Heart left ventricle (tissue), 16 donors: ENCODE measurements at regions not wholly inside any gene's neighbourhood (a gene's known extent, or its start where the extent isn't known, plus 50 kb on each side); places are given as distances from the start of the nearest gene placed in this dataset.

ENCODE experiments used
- ATAC-seq, 4 donors: fragments of 200-7000 bp; cut with Tn5 transposase; one replicate each; pipeline ENCODE4 v1.9.1; 2020 to 2022; ENCODE audit warnings: moderate library complexity in 4 of 4, mild to moderate bottlenecking in 3 of 4, moderate number of reproducible peaks in 1 of 4
- DNase-seq, 5 donors: peaks; one replicate each; pipeline ENCODE4 v3.0.0-alpha.2; 2020
- H3K27ac ChIP-seq, 12 donors: fragments of 200-600 bp; sonication (generic) in 4 of 12; one replicate each; pipeline versions ENCODE4 v1.5.0 to v1.8.0; 2016 to 2022; ENCODE audit warnings: mild to moderate bottlenecking in 2 of 12
- H3K27me3 ChIP-seq, 9 donors: fragments of 200-600 bp; sonication (generic) in 2 of 9; one replicate each; pipeline versions ENCODE4 v1.5.1 to v1.8.0; 2016 to 2022; ENCODE audit warnings: mild to moderate bottlenecking in 3 of 9
- H3K36me3 ChIP-seq, 9 donors: fragments of 200-600 bp; sonication (generic) in 2 of 9; one replicate each; pipeline versions ENCODE4 v1.5.0 to v1.8.0; 2018 to 2022; ENCODE audit warnings: mild to moderate bottlenecking in 2 of 9
- H3K4me1 ChIP-seq, 12 donors: fragments of 200-600 bp; sonication (generic) in 4 of 12; one replicate each; pipeline versions ENCODE4 v1.5.0 to v1.8.0; 2016 to 2022; ENCODE audit warnings: mild to moderate bottlenecking in 3 of 12
- H3K4me3 ChIP-seq, 12 donors: fragments of 200-600 bp; sonication (generic) in 4 of 12; one replicate each; pipeline versions ENCODE4 v1.5.0 to v1.8.0; 2017 to 2022; ENCODE audit warnings: mild to moderate bottlenecking in 9 of 12, moderate library complexity in 4 of 12
- H3K9me3 ChIP-seq, 12 donors: fragments of 200-600 bp; sonication (generic) in 4 of 12; one replicate each; pipeline versions ENCODE4 v1.5.0 to v1.8.0; 2016 to 2022; ENCODE audit warnings: mild to moderate bottlenecking in 1 of 12
- POLR2A ChIP-seq, 2 donors: fragments of 450-650 bp; IDR thresholded peaks; one replicate each; pipeline ENCODE4 v1.6.1; 2017; ENCODE audit warnings: antibody characterized with exemption in 2 of 2, mild to moderate bottlenecking in 2 of 2, moderate library complexity in 2 of 2
- WGBS, 4 donors: extraction: QIAGEN DNeasy Blood & Tissue Kit in 2 of 4; methylation state at CpG; one replicate each; pipeline versions ENCODE4 v1.1.5 to v1.1.7; 2013 to 2018; 5-methylcytosine and 5-hydroxymethylcytosine counted together
- intact Hi-C, 10 donors: fragments of 100-400 bp; cut with DNase I; formaldehyde crosslinking; loops; one replicate each; pipeline versions ENCODE4 v1.11.1 to v1.14.2; 2022
- TF ChIP-seq, protein P1 (sequence below), 12 donors: fragments of 200-600 bp; sonication (generic) in 4 of 12; IDR thresholded peaks; one replicate each; pipeline versions ENCODE4 v1.5.0 to v1.8.0; 2018 to 2022; ENCODE audit warnings: antibody characterized with exemption in 12 of 12, mild to moderate bottlenecking in 5 of 12
- donor health status: ischemic (EF 13 %, LVEDD 7.1; RV severe dilation, severe dysfunction).
- donor health status: healthy with polysubstance abuse.
- donor health status: DM: no; HTN: yes; CAD: no.
- donor health status: DM: no; HTN: no; CAD: no.
- donor health status: ischemic (EF 25% LVEDD 6.9; RV normal size, moderate dysfunction).
- donor health status: ischemic (EF 25% LVEDD 5.7; RV mildly dilated, moderate dysfunction).
- donor health status: healthy.
- donor health status: DM: yes; HTN: yes; CAD: no.
- donor health status: ischemic (EF 35%, LVEDD 5.7; RV mildly dilated, moderate dysfunction).
- donor health status: nonischemic (EF 11% LVEDD 7.7; RV severe dilation, severe dysfunction).
- donor health status: DM: yes; HTN: yes; CAD: no.
- donor health status: PGD.
- donor health status: ischemic (EF 29% LVEDD 5.4; RV normal size, mild dysfunction).
- donor health status: nonischemic (EF 23%, LVEDD 6.1; RV moderate dilation, normal function).

DNA sequence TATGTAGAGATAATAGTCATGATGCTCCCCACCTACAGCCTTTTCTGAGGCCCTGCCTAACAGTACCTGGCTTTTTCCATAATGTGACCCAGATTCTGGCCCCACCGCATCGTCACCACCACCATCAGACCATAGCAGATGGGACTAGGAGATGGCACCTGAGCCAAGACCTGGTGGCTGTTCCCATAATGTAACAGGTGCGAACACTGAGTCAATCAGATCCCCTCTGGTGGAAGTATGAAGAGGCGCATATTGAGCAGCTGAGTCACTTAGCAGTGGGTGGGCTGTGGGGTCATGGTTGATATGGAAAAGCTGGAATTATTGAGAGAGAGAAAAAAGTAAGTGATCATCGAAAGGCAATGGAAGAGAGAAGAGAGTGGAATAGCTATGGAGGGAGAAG, 578.0 kb upstream of the CADM1 start:
- Histone ChIP-seq H3K4me3 (no peak overlapping the region), H3K9me3 (no peaks in the 10 kb centered on the region), H3K4me1 (no peaks in the 10 kb centered on the region), H3K36me3 (no peaks in the 10 kb centered on the region), H3K27ac (no peak overlapping the region), H3K27me3 (peaks cover 0 to 43% (median 3%) of the 10 kb centered on the region in 9 donors)
- TF ChIP-seq, protein P1, sequence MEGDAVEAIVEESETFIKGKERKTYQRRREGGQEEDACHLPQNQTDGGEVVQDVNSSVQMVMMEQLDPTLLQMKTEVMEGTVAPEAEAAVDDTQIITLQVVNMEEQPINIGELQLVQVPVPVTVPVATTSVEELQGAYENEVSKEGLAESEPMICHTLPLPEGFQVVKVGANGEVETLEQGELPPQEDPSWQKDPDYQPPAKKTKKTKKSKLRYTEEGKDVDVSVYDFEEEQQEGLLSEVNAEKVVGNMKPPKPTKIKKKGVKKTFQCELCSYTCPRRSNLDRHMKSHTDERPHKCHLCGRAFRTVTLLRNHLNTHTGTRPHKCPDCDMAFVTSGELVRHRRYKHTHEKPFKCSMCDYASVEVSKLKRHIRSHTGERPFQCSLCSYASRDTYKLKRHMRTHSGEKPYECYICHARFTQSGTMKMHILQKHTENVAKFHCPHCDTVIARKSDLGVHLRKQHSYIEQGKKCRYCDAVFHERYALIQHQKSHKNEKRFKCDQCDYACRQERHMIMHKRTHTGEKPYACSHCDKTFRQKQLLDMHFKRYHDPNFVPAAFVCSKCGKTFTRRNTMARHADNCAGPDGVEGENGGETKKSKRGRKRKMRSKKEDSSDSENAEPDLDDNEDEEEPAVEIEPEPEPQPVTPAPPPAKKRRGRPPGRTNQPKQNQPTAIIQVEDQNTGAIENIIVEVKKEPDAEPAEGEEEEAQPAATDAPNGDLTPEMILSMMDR (IDR thresholded peaks at IDR 0.05), result no peak
- no peak for TF ChIP-seq POLR2A (IDR thresholded peaks at IDR 0.05)
- no peak for ATAC-seq
- intact Hi-C loops, result no loop called here
- DNase-seq, result no peak
- WGBS, 4 donors, result 92 to 97% (median 94%) methylated on average over 5 of the region's 5 CpGs

DNA sequence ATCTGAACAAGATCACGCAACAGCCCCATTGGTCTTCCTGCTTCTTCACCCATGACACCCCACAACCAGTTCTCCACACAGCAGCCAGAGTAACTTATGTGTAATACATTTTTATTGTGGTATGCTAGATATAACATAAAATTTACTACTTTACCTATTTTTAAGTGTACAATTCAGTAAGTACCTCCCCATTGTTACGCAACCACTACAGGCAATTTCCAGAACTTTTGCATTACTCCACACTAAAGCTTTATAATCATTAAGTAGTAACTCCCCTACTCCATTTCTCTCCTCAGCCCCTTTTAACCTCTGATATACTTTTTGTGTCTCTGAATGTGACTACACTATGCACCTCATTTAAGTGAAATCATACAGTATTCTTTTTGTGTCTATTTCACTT, 575.4 kb upstream of the CADM1 start:
- H3K27me3 ChIP-seq, result peaks cover 0 to 39% (median 6%) of the 10 kb centered on the region in 9 donors
- no peaks in the 10 kb centered on the region for H3K36me3 ChIP-seq
- H3K9me3 ChIP-seq, result no peaks in the 10 kb centered on the region
- no peak overlapping the region for H3K27ac ChIP-seq
- DNase-seq (no peak), ATAC-seq (no peak)
- intact Hi-C loops, result no loop called here
- 94 to 97% (median 96%) methylated on average over 2 of the region's 2 CpGs for WGBS, 4 donors
- no peak overlapping the region for H3K4me3 ChIP-seq
- peaks cover 0 to 2% (median 0%) of the 10 kb centered on the region in 12 donors for H3K4me1 ChIP-seq
- TF ChIP-seq POLR2A (IDR thresholded peaks at IDR 0.05), result no peak
- TF ChIP-seq, protein P1 (IDR thresholded peaks at IDR 0.05), result no peak

DNA sequence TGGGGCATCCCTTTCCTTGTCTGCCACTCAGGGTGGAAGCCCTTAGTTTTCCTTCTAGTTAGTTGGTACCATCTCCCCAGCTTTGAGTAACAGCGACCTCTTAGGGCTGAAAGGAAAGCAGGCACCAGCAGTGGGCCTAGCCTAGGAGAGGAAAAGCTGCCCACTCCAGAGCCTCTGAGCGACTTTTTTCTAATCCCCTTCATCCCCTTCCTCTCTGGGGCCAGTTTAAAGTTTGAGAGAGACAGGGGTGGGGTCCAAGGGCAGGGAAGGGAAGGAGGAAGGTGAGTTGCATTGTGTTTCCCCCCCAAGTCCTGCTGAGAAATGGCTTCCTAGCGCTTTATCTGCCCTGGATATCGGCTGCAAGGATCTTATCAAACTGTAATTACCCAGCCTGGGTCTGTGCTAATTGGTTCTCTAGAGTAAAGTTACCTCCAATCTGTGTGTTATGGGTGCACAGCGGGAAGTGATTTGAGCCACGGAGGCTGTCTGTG, 573.9 kb upstream of the CADM1 start:
- peaks cover 0 to 9% (median 0%) of the 10 kb centered on the region in 12 donors for H3K4me1 ChIP-seq
- no peak for DNase-seq
- H3K36me3 ChIP-seq, result no peaks in the 10 kb centered on the region
- no peak overlapping the region for H3K27ac ChIP-seq
- TF ChIP-seq, protein P1 (IDR thresholded peaks at IDR 0.05), result peak in 4 of 12 donors; percentile 16 to 20 (median 18)
- no peak for TF ChIP-seq POLR2A (IDR thresholded peaks at IDR 0.05)
- H3K27me3 ChIP-seq, result peaks cover 0 to 37% (median 6%) of the 10 kb centered on the region in 9 donors
- H3K4me3 ChIP-seq, result no peak overlapping the region
- intact Hi-C loops, result no loop called here
- no peak for ATAC-seq
- no peaks in the 10 kb centered on the region for H3K9me3 ChIP-seq
- 53 to 67% (median 62%) methylated on average over 6 of the region's 6 CpGs for WGBS, 4 donors

DNA sequence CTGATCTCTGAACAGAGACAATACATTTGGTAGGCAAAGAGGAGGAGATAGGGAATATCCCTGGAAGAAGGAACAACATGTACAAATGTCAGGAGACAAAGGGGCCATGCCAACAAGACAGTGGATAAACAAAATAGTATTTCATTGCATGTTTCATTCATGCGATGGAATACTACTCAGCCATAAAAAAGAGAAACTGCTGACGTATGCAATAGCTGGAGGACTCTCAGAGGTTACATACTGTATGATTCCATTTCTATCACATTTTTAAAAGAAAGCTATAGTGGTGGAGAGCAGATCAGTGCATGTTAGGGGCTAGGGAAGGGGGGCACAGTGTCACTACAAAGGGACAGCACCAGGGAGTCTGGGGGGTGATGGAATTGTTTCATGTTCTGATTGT, 572.9 kb upstream of the CADM1 start:
- peaks cover 0 to 36% (median 6%) of the 10 kb centered on the region in 9 donors for H3K27me3 ChIP-seq
- no peak overlapping the region for H3K4me3 ChIP-seq
- no peaks in the 10 kb centered on the region for H3K36me3 ChIP-seq
- intact Hi-C loops, result no loop called here
- no peak overlapping the region for H3K27ac ChIP-seq
- WGBS, 4 donors, result 92 to 95% (median 94%) methylated on average over 2 of the region's 2 CpGs
- no peak for TF ChIP-seq POLR2A (IDR thresholded peaks at IDR 0.05)
- TF ChIP-seq, protein P1 (IDR thresholded peaks at IDR 0.05), result no peak
- no peak for ATAC-seq
- DNase-seq, result no peak
- no peaks in the 10 kb centered on the region for H3K9me3 ChIP-seq
- peaks cover 0 to 9% (median 0%) of the 10 kb centered on the region in 12 donors for H3K4me1 ChIP-seq
